HG03175 (cell line): ENCODE measurements at regions not wholly inside any gene's neighbourhood (a gene's known extent, or its start where the extent isn't known, plus 50 kb on each side); places are given as distances from the start of the nearest gene placed in this dataset.

Experiments
- ATAC-seq: cut with Tn5 transposase; IDR thresholded peaks from one replicate; pipeline ENCODE4 v1.9.1; 2021; ENCODE audit warnings: mild to moderate bottlenecking, moderate library complexity; ENCODE audit not compliant: unreplicated experiment

DNA sequence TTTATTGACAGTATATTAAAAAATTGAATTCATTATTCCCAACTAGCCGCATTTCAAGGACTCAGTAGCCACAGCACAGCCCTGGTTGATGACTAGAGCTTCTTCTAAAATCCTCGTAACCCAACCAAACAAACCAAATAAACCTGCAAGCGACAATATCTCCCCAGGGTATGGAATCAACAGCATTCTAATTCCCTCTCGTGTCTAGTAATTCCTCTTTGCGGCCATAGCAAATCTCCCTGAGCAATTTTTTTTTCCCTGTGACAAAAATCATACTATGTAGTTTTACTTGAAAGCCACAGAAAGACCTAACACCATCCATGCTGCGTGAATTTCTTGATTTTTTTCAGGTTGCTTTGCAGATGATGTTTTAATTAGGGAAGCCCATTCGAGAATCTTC is 143.4 kb upstream of the MYOCD start:
- ATAC-seq, result no peak

DNA sequence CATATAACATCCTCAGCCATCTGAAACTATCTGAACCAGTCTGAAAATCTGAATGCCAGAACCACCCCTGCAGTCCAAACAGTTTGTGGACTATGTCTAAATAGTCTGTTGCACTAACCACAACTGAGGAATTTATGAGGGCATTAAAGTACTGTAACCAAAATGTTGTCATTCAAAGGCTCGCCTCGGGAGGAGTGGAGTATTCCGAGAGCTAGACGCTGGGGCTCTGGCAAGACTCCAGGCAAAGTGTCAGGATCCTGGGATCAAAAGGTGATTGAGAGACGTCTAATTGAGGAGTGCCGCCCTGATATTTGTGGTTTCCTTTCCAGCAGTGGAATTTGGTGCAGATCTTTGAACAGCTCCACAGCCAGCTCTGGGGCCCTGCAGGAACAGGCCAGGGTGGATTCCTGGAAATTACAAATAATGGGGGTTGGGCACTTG is 142.9 kb upstream of the MYOCD start:
- ATAC-seq, result no peak

DNA sequence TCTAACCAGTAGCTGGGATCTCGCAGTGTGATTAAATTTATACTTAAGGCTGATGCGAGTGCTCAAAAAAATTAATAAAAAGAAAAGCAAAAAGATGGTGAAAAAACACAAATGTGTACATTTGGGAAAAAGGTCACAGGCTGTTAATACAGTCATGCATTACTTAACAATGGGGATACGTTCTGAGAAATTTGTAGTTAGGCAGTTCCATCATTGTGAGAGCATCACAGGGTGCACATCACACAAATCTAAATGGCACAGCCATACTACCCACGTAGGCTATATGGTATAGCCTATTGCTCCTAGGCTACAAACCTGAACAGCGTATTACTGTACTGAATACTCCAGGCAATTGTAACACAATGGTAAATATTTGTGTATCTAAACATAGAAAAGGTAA is 142.4 kb upstream of the MYOCD start:
- ATAC-seq, result no peak

DNA sequence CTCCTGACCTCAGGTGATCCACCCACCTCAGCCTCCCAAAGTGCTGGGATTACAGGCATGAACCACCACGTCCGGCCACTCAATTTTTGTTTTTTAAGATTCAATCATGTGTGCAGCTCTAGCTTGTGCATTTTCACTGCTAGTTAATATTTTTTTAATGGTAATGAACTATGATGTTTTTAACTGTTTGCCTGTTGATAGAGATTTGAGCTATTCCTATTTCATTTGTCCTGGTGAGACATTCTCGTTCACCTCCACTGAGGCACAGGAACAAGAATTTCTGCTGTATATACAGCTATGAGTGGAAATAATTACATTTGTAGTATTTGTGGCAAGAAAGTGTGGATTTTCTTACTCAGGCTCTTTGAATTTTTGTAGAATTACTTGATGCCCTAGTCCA is 137.7 kb upstream of the MYOCD start:
- no peak for ATAC-seq

DNA sequence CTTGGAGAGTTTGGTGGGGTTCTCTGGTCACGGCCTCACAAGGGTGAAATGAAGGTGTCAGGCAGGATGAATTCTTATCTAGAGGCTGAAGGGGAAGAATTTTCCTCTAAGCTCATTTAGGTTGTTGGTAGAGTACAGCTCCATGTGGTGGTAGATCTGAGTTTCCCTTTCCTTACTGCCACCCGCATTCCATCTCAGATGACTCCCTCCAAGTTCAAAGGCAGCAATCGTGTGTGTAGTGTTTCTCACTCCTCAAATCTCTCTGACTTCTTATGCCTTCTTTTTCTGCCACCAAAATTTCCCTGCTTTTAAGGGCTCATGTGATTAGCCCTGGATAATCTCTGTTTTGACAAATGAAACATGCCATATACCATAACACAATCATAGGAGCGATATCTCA is 135.5 kb upstream of the MYOCD start:
- no peak for ATAC-seq

DNA sequence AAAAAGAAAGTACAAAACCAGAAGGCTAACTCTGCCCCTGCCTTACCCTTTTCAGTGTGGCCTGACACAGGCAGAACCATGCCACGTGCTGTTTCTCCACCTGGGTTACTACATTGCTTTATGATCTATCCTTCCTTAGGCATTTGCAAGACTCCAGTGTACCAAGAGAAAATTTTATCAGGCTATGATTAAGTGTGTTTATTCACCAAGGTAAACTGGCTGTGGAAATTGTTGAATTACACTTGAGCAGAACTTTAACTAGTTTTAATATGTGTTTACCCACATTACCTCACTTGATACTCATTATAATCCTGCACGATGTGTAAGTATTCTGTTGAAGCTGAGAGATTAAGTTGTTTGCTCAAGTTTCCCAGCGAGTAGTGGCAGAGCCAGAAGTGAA is 129.7 kb upstream of the MYOCD start:
- no peak for ATAC-seq

DNA sequence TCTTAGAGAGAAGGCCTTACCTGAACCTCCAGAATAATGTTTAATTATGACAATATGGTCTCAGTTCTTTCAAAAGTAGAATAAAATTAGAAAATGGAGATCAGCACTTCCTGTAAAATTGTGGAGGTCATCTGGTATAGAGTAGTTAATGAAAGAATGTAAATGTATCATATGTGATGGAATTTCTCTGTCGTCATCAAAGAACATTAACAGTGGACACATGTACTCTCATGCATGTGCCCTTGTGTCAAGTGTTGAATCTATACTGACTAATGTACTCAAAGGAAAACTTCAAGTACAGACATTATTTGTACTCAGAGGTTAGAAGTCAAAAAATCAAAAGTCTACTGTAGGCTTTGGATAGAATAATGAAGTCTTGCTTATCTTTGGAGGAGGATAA is 129.2 kb upstream of the MYOCD start:
- no peak for ATAC-seq

DNA sequence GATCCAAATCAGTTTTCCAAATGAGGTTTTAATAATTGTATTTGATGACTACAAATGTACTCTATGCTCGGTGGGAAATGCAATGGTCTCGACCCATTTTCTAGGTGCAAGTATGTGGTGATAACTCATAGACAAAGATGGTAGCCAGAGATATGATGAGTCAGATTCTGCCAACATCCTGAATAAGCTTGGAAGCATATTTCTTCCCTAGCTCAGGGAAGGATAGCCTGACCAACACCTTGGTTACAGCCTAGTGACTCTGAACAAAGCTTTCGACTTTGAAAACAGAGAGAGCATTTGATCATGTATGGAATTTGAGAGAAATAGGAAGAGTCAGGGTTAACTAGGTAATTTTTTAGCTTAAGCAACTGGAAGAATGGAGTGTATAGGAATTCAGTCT is 128.3 kb upstream of the MYOCD start:
- ATAC-seq, result no peak

DNA sequence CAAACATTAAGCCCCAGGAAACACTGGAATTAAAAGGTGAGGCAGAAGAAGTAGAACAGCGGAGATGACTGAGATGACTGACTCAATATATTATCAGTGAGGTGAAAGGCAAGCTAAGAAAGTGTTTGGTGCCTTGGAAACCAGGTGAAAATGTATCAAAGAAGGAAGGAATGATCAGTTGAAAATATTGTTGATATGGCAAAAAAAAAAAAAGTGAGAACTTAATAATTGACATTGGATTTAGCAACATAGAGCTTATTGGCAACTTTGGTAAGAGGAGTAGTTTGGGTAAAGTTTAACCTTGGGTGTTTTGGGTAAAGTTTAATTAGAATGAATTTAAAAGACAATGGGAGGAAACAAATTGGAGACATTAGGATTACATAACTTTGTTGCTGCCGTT is 127.7 kb upstream of the MYOCD start:
- no peak for ATAC-seq

DNA sequence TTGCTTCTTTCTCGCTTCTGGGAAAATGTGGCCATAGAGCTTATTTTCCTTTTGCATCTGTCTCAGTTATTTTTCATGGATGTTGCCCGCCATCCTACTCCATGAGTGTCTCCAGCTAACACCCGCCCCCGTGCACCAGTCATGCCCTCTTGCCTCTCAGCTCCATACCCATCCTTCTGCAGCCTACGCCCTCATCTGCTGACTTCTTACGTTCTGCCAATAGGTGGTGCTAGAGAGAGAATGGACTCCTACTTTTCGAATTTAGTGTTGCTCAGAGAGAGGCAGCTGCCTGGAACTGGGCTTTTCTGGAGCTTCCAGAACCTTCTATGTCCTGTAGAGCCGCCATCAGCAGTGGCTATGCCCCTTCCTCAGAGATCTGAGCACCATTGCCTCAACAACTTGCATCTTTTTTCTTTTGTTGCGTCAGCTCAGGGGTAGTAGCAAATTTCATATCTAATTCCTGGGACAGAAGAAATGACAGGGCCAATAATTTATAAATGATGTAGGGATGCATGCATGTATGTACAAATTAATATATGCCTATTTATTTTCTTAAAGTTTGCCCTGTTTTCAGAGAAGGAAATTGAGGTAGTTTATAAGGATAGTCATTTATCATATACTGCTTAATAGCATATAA is 119.7 kb upstream of the MYOCD start:
- ATAC-seq, result no peak

DNA sequence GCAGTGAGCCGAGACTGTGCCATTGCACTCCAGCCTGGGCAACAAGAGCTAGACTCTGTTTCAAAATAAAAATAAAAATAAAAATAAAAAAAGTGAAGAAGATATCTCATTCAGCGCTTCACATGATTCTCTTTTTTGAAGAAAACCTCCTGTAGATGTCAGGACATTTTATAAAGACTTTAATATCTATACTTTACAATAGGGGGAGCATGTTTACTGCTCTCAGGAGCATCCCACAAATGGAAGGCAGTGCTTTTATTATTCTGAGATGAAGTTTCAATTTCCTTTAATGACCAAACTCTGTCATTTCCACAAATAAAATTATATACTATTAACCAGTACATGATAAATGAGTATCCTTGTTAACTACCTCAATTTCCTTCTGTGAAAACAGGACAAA is 118.7 kb upstream of the MYOCD start:
- ATAC-seq, result no peak

DNA sequence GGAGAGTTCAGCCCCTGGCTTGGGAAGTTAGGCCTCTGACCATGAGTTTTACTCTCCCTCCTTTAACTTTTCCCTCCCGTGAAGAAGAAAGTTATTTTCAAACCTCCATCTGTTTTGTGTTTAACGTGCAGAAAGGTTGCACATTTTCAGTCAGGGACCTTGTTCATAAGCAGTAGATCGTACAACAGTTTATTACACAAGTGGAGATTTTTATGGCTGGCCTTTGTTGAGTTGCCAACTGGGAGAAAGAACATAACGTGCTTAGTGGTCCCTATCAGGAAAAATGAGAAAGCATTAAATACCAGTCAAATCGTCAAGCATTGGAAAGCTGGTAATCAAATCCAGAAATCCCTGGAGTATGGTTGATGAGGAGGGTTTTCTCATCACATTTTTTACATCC is 117.9 kb upstream of the MYOCD start:
- no peak for ATAC-seq

DNA sequence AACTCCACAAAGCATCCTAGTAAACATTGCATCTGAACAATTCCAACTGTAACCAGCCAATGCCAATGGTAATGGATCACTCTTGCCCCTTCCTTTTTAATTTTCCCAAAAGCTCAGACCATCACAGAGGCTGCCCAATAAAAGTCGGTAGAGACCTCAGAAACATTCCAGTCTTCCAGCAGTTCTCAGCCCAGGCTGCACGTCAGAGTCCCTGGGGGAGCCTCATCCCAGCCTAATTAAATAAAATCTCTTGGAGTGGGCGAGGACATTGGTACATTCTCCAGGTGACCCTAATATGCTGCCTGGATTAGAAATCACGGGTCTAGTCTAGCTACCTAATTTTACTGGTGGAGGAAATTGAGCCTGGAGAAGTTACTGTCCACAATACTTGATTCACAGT is 117.1 kb upstream of the MYOCD start:
- ATAC-seq, result no peak

DNA sequence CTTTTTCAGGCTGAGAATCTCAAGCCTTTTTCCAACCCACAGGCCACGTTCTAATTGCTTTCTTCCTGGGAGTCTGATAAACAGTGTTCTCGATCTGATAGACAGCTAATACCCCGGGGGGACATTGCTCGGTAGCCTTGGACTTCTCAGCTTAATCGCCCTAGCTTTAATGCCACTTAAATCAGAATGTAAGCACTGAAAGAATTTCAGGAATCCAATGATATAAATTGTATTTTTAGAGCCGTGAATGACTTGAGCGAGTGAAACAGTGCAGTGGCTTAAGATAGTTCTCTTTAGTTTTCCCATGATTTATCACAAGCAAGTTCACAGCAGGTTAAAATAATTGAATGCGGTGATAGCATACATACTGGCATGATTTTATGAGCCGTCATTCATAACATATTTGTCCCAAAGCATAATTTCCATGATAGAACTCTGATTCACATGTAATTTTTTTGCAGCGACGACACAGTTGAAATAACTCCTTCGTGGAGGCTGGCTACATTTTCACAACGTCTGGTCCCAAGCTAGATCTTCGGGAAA is 116.1 kb upstream of the MYOCD start:
- no peak for ATAC-seq

DNA sequence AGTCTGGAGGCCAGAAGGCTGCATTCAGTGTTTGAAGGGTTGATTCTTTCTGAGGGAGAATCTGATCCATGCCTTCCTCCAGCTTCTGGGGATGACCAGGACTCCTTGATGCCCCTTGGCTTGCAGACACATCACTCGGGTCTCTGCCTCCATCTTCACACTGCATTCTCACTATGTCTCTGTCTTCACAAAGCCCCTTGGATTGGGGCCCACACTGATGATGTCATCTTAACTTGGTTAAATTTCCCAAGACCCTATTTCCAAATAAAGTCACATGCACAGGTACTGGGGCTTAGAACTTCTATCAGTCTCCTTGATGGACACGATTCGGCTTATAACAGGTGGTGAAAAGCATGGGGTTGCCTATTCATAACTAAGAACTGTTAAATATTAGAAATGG is 112.1 kb upstream of the MYOCD start:
- ATAC-seq, result no peak

DNA sequence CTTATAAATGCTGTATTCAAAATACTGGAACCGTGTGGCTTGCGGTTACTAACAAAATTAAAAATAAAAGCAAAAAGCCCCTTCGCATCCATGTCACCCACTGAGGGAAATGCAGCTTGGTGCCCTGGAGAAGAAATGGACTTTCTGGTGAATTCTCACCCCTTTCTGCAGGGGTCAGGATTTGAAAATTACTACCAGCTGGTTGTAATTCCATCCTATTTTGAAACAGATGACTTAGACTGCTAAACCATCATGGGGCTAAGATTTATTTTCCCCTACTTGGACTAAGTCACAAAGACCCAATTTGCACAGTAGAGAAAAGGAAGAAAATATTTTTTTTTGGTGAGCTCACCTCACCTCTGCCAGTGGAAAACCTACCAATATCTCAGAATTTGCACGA is 111.4 kb upstream of the MYOCD start:
- ATAC-seq, result no peak

DNA sequence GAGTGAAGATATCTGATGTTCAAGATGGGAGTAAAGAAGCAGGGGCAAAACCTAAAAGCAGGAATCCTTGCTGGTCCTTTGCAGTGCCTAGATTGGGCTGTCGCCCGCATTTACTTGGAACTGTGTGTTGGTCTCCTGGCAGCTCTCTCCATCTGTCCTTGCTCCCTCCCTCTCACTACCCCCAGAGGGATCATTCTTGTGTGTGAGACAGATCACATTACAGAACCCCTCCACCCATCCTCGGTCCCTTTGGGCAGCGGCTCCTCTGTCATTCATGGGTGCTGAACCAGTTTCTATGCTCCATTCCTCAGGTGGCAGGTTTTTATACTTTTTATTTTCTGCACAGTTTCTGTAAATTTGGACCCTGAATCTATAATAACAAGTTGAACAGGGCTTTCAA is 99.4 kb upstream of the MYOCD start:
- ATAC-seq, result no peak

DNA sequence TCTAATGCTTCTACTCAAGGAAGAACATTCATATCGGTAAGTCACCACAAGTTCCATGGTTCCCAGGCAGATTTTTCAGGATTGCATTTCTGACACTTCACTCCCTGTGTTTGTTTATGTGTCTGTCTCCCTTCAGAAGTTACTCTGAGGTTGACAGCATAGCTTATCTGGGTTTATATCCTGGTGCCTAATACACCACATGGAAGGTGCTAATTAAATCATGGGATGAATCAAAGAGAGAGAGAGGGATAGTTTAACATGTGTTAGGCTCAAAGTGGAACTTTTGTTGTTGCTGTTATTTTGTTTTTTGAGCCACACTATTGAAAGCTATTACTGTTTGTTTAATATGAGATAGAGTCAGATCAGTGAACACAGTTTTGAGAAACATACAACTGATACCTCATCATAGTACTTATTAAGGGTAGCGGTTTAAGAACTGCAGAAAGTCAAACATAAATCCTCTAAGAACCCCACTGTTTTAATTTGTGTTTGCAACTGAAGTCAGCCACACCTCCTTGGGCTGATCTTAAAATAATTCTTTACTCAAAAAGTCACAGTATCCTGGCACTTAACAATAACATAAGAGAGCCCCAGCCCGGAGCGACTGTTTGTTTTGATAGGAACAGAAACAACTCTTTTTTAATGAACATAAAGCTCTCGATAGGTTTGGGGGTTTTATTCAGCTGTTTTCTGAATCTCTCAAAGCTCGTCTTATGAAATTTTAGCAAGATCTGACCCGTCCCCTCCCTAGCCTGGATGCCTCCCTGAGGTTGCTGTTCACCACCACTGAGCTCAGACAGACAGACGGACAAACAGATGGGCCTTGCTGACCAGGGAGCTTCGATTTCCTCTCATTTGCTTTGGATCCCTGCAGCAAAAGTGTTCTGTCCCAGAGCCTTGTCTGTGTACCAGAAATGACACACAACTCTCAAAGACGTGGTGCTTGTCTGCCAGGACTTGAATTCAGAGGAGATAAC is 98.3 kb upstream of the MYOCD start:
- ATAC-seq, result no peak

DNA sequence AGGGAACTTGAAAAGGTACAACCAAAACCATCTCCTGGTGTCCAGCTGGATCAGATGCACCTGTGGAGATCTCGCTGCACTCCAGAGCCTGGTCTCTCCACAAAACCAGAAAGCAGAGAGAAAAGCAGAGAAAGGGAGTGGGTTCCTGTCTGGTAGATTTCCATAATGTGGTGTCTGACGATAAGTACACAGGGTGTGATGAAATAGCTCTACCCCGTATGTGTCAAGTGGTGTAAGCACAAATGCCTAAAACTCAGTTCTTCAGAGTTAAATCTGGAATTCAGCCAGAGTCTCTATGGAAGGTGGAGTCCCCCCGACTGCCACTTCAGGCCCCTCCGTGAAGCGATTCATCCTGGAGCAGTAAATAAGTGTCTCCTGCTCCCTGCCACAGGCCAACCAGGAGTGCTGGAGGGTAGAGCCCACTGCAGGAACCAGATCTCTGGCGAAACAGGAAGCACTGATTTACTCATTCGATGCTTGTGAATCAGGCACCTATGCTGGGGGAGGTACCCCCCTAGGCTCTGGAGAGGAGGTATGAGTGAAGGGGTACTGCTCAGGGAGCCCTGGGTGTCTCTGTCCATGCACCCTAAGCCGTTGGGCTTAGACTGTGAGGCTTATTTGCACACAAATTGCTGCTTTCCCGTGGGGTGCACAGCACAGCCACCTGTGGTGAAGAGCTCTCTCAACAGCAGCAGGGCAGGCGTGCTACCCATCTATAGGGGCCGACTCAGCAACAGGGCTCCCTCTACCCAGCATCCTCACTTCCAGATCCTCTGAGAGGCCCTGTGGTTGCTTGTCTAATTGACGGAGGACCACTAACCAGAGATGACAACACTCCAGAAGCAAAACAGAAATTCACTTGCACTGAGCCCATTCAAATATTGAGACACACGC is 97.1 kb upstream of the MYOCD start:
- ATAC-seq, result no peak

DNA sequence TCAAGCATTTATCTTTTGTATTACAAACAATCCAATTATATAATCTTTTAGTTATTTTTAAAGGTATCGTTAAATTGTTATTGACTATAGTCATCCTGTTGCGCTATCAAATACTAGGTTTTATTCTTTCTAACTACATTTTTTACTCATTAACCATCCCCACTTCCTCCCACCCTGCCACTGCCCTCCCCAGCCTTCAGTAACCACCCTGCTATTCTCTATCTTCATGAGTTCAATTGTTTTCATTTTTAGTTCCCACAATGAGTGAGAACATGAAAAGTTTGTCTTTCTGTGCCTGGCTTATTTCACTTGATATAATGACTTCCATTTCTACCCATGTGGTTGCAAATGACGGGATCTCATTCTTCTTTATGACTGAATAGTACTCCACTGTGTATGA is 94.1 kb upstream of the MYOCD start:
- ATAC-seq, result no peak

DNA sequence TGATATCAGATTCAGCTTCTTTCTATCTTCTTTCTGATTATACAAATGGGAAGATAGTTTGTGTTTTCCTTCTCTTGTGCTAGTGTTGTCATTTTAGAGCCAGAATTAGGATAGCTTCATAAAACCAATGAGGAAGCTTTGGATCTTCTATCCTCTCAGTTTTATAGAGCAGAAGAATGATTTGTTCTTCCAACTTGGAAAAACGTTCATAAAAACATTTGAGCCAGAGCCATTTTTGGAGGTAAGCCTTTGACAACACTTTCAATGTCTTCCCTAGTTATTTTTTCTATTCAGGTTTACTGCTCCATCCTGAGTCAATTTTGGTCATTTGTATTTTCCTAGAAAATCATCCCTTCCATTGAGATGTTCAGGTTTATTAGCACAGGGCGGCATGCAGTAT is 91.2 kb upstream of the MYOCD start:
- ATAC-seq, result no peak
